Activated T-helper 1 cell treated with anti-CD3 and anti-CD28 coated beads, Interleukin-12 subunit alpha, Interleukin-12 subunit beta, Interleukin-2, Interleukin-4 antibody, amounts not matched to agents 30 ng/mL and 10 ng/mL and 1 ng/mL, durations not matched to agents 14 hours and 24 hours and 36 hours (primary cell): ENCODE measurements at regions not wholly inside any gene's neighbourhood (a gene's known extent, or its start where the extent isn't known, plus 50 kb on each side); places are given as distances from the start of the nearest gene placed in this dataset.

Experiments used
- DNase-seq: peaks from one replicate; pipeline ENCODE4 v3.0.0; 2021; ENCODE audit warnings: low spot score
- H3K27ac Mint-ChIP-seq: one replicate; pipeline ENCODE4 v1.8.0; 2021; ENCODE audit warnings: mild to moderate bottlenecking, mixed read lengths
- H3K27me3 Mint-ChIP-seq: one replicate; pipeline ENCODE4 v1.8.0; 2022; ENCODE audit warnings: mild to moderate bottlenecking, moderate library complexity, mixed read lengths; ENCODE audit not compliant: insufficient read depth
- H3K36me3 Mint-ChIP-seq: one replicate; pipeline ENCODE4 v1.8.0; 2021; ENCODE audit warnings: low read depth, mixed read lengths
- H3K4me1 Mint-ChIP-seq: one replicate; pipeline ENCODE4 v1.8.0; 2021; ENCODE audit warnings: low read depth, mixed read lengths
- H3K4me3 Mint-ChIP-seq: one replicate; pipeline ENCODE4 v1.8.0; 2021; ENCODE audit warnings: mild to moderate bottlenecking, moderate library complexity, mixed read lengths
- H3K9me3 Mint-ChIP-seq: one replicate; pipeline ENCODE4 v1.8.0; 2021; ENCODE audit warnings: mixed read lengths
- intact Hi-C: fragments of 100-400 bp; cut with micrococcal nuclease; formaldehyde crosslinking; loops from one replicate; pipeline ENCODE4 v1.15.1; 2024

GRCh38 chr2:237035781-237036475 lies 49.8 kb upstream of the COPS8 start:
- intact Hi-C loops = no loop called here
- Mint-ChIP-seq H3K9me3 (no peaks in the 10 kb centered on the region), H3K4me1 (no peaks in the 10 kb centered on the region)

More at GRCh38 chr2:237035781-237036475, 49.8 kb upstream of the COPS8 start:
- no peak overlapping the region for H3K27ac Mint-ChIP-seq
- H3K4me3 Mint-ChIP-seq = no peak overlapping the region
- H3K36me3 Mint-ChIP-seq = no peaks in the 10 kb centered on the region
- DNase-seq = no peak
- no peaks in the 10 kb centered on the region for H3K27me3 Mint-ChIP-seq
